ENCODE measurements at regions not wholly inside any gene's neighbourhood (a gene's known extent, or its start where the extent isn't known, plus 50 kb on each side); places are given as distances from the start of the nearest gene placed in this dataset.
A peak's percentile ranks its signal among the peaks of the same experiment; 100 is the strongest.

DNA sequence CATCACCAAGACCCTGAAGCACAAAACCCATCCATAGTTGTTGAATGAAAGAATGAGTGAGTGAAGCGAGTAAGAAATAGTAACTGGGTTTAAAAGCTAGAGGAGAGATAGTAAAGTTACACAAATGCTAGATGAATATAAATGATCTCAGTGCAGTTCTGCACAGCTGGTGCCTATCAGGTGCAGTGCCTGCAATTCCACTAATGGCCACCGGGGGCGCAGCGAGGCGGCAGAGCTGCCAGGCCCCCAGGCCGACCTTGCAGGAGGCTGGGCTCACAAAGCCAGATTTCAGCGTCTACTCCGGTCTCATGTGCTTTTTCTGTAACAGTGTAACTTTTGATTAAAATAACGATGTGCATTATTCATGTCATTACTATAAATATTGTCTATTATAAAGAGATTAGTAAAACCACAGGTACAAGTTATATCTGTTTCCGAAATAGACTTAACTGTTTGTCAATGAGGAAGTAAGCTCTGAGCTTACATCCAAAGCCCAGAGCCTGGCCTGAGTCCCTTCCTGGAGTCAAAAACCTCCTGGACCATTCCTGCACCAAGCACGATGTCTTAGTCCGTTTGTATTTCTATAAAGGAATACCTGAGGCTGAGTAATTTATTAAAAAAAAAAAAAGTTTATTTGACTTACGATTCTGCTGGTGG is 477.6 kb downstream of the NPHP4 start:
- DNase-seq = peak; percentile 52

DNA sequence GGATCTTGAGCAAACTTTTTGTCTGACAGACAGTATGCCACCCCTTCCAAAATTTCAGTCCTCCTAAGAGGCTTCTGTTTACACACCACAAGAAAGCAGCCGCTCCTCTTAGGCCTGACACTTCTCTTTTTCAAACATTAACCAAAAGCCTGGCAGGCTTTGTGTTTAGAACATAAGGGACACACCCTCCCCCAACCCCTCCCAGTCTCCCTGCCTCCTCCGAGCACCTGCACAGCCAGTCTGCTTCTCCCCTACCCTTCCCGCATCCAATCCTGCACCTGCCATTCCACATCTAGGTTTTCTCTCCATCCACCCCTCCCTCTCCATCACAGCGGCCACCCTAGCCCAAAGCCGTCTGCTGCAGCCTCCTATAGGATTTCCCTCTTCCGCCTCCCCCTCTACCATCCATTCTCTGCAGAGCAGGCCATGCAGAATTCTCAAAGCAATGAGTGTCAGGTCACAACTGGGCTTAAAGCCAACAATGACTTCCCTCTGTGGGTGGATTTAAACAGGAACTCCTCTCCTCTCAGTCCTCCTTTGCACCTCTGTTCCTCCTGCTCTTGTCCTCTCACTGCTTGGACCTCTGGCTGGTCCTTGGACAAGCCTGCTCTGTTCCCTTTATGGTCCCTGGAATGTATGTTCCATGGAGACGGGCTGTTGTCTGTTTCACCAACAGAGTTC is 478.2 kb downstream of the NPHP4 start:
- no peak for DNase-seq

DNA sequence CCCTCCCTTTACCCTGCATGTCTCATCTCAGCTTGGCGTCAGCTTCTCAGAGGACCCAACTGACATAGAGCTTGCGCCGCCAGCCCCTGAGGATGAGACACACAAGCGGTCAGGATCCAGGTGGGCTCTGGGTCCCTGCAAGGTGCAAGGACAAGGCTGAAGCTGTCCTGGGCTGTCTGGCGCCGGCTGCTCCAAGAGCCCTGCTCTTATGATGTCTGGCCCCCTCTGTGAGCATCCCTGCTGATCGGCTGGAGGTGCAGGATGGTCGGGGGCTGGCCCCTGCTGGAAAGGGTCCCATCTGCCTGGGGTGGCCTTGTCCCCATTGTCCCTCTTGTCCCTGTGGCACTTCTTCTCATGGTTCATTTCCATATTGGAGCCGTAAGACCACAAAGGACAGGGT is 479.0 kb downstream of the NPHP4 start:
- DNase-seq = no peak

DNA sequence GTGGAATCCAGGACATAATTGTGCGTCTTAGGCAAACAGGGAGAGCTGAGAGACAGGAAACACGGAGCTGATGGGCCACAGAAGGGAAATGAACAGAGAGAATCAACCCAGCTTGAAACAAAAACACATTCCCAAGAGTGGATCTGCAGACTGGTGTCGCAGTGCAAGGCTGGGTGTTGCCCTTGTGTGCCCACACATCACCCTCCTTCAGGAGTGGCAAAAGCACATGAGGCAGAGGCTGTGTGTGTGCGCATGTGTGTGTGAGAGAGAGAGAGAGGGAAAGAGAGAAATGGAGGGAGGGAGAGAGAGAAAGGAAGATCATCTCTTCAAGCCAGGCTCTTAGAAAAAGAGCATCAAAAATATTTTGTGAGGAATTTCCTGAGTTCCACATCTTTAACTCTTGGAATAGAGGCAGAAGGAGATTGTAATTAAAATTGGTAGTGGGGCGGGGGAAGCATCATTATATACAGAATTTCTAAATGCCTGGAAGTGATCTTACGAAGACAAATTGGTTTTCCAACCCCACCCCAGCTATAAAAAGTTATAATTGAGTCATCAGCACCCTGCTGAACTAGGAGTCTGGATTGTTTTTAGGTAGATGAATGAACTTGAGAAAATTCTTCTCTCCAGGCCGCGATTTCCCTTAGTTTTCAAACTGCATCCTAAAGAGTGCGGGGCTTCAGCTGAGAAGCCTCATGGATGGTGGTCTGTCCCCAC is 480.7 kb downstream of the NPHP4 start:
- no peak for DNase-seq

DNA sequence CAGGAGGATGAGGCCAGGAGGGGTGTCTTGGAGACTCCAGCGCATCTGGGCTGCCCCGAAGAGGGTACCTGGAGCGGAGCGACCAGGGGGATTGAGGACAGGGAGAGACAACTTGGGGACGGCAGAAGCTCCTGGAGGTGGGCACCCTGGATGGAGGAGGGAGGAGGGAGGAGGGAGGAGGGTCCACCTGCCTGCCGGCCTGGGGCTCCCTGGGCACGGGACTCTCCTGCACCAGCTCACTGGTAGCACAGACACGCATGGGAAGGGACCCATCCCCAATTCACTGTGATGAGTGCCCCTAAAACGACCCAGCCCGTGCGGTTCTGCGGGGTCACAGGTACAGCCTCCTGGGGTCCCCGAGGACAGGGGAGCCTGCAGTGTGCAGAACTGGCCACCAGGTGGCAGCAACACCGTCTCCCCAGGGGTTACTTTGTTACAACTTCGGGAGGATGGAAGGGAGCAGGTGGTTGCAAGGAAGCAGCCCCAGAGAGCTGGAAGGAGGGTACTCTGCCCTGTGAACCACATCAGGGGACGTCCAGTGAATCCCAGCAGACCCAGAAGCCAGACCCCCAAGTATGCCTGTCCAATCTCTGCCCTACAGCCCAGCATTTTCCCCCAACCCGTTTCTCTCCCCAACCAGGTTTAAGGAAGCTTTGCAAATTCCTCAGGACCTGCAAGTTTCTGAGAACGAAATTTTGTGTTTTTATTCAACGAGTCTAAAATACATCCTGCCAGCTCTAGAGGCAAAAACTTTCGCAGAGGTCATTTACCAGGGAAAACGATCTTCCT is 482.4 kb downstream of the NPHP4 start:
- peak; percentile 56 for DNase-seq

DNA sequence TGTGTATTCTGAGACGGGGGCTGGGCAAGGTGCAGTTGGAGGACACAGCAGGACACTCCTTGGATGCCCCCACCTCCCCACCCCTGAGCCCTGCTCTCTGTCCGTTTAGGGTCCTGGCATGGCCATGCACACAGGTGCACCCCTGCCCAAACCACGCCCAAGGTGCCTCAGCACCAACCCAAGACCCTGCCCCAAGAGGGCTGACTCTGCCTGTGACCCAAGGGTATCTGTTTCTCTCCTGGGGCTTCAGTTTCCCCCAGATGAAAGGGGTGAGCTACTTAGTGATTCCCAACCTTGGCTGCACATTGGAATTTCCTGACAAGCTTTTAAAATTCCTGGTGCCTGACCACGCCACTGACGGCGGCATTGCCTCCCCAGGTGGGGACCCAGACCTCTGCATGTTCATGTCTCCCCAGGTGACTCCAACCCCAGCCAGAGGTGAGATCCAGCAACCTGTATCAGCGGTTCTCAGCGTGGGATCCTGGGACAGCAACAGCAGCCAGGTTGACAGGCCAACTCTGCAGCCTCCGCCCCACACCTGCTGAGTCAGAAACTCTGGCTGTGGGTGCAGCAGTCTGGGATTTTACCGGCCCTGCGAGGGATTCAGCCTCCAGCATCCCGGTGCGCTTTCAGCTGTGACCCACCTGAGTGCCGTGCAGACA is 483.4 kb downstream of the NPHP4 start:
- no peak for DNase-seq

DNA sequence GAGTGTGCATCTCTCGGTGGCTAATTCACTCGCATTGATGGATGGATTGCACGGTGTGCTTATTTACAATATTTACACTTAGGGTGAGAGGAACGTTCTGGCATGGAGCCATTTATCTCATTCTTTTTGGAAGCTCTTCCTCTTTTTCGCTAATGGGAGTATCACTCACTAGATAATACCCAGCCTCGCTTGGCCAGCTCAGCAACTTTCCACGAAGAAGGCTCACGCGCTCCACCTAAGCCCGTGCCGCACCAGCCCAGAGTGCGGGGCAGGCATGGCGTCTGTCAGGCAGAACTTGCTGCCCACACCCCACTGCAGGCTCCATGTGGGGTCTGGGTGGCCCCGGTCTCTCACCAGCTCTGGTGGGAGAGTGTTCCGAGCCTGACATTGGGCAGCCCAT is 484.9 kb downstream of the NPHP4 start:
- DNase-seq = no peak

DNA sequence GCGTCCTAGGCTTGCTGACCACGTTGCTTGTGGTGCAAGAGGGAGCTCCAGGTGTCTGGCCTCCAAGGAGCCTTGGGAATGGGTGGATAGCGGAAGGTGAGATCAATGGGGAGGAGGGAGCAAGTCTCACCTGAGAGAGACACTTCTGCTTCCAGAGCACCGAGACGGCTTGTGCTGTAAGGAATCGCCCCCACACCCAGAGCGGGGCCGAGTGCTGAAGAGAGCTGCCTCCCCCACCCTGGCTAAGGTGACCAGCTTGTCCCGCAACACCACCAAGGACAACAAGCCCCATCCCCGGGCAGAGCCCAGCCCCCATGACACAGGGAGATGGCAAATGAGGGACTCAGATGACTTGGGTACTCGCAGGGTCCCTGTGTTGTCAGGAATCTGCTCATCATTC is 485.6 kb downstream of the NPHP4 start:
- no peak for DNase-seq

DNA sequence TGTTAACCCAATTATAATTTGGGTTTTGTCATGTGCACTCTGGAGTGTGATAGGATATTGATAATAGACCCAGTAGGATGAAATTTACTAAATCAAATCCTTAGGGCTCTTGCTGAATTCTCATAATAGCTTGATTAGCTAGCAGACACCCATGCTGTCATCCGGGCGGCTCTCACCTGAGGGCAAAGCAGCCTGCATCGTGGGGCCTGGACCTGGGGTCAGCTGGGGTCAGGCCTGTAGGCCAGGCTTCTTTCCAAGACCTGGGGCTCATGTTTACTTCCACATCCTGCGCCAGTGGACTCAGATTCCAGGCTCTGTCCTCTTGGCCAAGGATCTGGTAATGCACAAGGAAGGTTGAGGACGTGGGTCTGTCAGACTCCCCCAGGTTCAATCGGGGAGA is 486.3 kb downstream of the NPHP4 start:
- DNase-seq = no peak

DNA sequence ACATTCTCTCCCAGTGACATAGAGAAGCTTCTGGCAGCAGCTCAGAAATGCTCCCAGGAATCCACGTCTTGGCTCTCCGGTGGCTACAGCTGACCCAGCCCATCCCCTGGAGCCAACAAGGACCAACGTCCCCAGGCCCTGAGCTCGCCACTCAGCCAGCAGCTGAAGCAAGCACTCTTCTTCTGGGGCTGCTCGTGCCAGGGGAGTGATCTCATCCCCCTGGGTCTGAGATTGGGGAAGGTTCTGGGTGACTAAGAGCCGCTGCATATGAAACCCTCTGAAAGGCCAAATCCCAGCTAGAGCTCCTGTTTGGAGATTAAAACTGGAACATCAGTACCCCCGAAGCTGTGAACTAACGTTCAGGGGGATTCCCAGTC is 487.9 kb downstream of the NPHP4 start:
- DNase-seq = no peak

DNA sequence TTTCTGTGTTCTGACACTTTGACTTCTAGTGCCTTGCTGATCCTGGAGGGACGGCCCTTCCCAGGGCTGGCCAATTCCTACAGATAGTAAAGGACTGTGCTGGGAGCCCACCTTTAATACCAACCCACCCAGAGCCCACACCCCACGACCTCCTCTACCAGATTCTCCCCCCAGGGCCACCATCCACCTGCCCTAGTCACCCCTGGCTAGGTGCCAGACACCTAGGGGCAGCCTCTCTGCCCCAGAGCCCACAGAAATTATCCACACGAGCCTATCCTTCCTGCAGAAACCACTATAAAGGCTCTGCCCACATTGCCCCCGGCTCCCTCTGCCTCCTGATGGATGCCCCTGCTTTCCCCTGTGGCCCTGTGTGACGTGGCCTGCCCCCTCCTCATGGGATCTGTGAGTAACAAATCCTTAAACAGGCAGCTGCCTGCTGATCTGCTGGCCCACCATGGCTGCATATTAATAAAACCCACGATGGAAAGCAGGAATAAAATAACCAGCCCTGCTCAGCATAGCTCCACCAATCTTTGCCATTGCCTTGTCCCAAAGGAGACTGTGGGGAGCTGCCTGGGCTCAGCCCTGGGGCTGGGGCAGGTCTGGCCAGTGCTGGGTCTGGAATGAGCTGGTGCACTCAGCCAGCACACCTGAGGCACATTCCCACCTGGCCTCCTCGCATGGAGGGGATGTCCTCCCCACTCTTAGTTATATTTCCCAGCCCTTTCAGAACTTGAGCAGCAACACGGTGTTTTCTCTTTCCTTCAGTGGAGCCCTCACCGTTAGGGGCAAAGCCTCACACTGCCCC is 488.5 kb downstream of the NPHP4 start:
- no peak for DNase-seq

DNA sequence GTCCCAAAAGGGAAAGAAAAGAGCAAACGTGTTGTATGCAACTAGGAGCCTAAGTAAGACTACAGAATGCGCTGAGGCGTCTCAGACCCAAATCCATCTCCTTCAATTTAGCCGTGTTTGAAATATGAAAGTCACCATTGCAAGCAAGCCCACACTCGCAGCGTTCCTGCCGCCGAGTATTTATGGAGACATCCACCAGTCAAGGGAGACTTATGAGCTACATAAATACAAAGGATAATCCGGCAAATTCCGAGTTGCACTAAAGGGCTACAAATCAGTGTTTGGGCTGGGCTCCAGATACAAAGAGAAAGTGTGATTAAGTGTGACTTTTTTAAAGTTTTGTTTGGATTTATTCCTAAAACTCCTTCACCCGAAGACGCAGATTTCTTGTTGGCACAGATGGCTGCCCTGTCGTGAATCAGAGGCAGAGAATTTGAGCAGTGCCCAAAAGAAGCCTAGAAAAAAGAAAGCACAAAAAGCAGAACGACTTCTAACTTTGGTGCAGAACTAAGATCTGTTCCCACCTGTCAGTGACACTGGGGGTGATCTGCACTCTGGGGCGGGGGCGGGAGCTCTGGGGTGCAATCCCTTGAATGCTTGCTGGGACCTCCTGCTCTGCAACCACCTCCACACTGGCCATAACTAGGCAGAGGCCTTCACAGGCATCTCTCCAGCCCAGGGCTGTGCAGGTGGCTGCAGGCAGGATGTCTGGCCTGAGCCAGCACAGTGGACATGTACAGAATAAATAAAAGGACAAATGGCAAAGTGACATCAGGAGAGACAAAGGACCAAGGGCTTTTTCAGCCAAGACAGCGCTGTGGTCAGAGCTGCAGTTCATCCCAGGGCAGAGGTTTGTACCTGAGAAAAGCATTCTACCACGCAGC is 489.7 kb downstream of the NPHP4 start:
- DNase-seq = no peak

DNA sequence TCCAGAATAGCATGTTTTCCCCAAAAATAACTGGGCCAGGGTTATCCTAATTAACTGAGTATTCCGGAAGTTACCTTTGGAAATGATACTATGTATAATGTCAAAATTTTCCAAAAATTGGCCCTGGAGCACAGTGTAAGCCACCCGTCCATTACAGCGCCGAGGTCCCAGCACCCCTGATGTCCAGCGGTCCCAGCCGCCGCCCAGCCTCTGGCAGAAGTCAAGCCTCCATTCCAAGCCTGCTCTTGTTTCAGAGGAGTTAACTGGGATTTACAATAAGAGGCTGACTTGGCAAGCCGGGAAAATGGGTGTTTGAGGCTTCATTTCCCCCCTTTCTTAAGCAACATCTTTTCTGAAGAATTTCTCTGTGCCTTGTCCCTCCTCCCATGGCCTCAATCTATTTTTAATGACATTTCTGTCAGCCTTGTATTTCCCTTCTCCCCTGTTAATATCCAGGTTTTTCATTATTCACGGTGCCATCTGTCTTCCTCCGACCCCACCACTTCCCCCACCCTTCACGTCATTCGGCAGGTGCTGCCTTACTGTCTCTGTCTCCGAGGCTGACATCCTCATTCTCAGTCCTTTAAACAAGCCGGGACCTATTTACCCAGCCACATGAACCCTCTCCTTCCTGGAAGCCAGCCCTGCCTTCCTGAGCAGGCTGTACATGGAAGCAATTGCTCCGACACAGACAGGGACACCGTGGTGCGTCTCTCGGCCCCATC is 490.9 kb downstream of the NPHP4 start:
- no peak for DNase-seq

DNA sequence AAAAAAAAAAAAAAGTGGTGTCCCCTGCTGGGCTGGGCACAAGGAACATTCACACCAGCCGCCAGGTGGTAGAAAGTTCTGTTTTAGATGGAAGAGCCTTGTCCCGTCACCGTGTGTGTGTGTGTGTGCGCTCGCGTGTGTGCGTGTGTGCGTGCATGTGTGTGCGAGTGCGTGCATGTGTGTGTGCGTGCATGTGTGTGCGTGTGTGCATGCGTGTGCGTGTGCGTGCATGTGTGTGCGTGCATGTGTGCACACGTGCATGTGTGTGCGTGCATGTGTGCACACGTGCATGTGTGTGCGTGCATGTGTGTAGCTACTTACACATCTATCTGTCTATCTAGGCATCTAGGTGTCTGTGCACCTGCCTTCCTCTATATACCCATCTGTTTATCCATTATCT is 491.7 kb downstream of the NPHP4 start:
- no peak for DNase-seq

DNA sequence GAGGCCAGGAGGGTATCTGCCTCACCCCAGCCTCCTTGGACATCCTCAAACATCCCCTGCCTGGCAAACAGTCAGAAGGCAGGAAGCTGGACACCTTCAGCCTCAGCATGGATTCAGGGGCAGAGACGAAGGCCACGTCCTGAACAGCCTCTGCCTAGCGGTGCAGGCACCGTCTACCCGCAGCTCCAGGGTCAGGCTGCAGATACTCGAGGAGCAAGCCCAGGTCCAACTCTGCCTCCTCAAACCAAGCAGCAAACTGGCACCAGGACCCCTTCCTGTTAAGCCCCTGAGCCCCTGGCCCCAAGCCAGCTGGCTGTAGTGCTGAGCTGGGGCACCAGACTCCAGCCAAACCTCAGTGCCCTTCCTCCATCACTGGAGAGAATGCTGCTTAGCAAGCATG is 494.7 kb downstream of the NPHP4 start:
- DNase-seq = no peak

DNA sequence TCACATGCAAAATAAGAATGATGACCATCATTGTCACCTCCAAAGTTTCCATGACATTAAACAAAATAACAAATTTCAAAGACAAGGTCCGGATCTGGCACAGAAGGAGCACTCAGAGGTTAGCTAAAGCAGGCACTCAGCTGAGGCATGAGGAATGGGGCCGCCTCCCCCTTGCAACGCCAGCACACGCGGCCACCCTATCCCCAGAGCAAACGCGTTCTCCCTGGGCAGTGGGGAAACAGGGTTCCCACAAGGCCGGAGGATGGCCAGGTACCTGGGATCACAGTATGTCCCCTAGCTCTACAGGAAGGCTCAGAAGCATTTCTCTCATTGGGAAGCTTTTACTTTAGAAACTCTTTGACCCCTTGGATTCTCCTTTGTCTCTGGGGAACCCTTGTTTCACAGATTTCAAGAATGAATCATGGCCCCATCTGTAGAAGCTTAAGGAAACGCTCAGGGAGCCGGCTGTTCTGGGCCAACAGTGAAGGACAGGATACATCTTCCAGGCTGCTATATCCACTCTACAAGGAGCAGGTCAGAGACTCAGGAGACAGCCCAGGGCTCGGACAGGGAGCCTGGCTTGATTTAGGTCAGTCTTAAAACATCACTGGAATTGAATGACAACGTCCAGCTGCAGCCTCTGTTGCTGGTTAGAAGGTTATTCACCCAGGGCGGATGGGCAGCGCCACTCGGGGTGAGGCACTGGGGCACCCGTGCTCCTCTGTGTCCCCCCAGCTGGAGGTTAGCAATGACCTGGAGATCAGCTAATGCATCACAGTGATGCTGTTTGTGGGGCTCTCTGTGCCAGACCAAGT is 496.4 kb downstream of the NPHP4 start:
- no peak for DNase-seq

DNA sequence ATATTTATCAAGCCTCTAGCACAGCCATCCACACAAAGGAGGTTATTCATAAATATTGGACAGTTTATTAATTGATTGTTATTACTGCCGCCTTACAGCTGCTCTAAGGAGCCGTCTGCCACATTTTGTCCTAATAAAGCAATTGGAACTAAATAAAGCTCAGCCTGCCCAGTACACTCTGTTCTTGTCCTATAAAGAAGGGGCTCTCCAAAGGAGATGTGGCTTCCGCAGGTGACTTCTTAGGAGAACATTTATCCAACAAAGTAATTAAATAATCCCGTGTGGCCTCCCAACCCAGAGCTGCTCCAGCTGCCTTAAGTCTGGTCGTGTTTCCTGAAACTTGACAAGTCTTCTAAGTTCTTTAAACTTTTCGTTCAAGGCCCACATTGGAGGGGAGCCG is 497.7 kb downstream of the NPHP4 start:
- no peak for DNase-seq

DNA sequence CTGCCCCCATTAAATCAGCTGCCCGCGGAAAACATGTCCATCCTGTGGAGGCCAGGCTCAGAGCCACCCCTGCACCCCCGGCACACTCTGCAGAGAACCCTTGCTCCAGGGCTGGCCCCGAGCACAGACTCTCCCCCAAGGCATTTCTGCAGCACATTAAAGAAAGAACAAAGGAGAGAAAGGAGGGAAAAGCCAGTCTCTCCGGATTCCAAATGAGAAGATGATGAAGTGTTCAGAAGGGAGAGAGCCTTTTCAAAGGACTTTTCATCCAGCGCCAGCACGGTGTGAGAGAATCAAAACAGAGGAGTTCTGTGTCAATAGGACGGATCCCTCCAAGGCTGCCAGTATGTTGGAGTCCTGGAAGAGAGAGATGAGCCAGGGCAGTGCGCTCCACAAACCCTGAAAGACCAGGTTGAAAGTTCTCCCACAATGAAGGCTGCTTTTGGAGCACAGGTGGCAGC is 498.3 kb downstream of the NPHP4 start:
- no peak for DNase-seq

DNA sequence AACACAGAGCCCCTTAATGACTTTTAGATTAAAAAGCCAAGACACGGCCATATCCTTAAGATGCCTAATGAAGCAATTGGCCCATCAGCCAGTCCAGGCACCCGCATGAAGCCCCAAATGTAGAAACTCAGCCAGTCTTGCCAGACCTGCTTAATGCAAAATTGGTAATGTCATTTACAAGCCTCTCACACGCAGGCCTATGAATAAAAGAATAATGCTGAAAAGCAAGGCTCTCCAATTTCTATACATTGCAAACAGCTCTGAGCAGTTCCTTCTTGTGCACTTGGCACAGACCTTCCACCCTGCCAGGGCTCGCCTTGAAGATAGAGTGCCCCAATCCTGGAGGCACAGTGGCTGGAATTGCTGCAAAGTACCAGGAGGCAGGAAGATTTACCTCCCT is 498.9 kb downstream of the NPHP4 start:
- DNase-seq = no peak

All from activated CD4-positive, alpha-beta T cell treated with anti-CD3 and anti-CD28 coated beads for 1 hour (primary cell).